ENCODE measurements at regions not wholly inside any gene's neighbourhood (a gene's known extent, or its start where the extent isn't known, plus 50 kb on each side); places are given as distances from the start of the nearest gene placed in this dataset.

DNA sequence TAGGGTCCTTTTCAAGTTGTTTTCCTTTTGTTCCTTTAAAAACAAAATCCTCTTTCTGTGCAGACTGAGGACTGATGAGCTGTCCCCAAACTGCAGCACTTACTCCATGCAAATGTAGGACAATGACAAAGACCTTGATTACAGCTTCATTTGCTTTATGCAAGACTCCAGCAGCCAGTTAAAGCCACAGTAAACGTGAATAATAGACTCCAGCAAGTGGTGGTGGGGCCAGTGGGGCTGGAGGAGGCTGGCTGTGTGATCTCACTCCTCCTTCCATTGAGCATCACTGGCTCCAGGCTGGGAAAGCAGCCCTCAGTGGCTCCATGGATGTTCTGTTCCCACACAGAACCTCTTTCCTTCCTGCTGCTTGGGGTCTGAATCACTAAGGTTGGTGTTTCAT, 306.0 kb upstream of the CELF4 start:
- Histone ChIP-seq H3K9me2 (replicated peaks; ENCODE audit: insufficient read depth, low read length) (no peaks in the 10 kb centered on the region), H2AFZ (ENCODE audit: low read depth, low read length, severe bottlenecking) (no peak overlapping the region), H4K20me1 (ENCODE audit: low read depth, low read length) (no peaks in the 10 kb centered on the region), H3K27me3 (ENCODE audit: low read length) (no peaks in the 10 kb centered on the region), H3K4me2 (ENCODE audit: low read depth, low read length, poor library complexity, severe bottlenecking) (no peak overlapping the region), H3F3A (ENCODE audit: insufficient read depth) (no peaks in the 10 kb centered on the region), H3K9me3 (ENCODE audit: insufficient read depth, low read length) (no peaks in the 10 kb centered on the region), H3K27ac (ENCODE audit: low read depth, low read length) (no peak overlapping the region), H3K79me2 (ENCODE audit: insufficient read depth, low read length) (no peaks in the 10 kb centered on the region), H3K4me3 (ENCODE audit: insufficient read depth, low read length, poor library complexity, severe bottlenecking) (no peak overlapping the region), H3K9ac (ENCODE audit: low read length) (no peak overlapping the region), H3K36me3 (ENCODE audit: low read length) (no peaks in the 10 kb centered on the region)
- TF ChIP-seq EZH2phosphoT487 (conservative IDR thresholded peaks at IDR 0.05; ENCODE audit: low read length) = no peak
- TF ChIP-seq, protein P1, sequence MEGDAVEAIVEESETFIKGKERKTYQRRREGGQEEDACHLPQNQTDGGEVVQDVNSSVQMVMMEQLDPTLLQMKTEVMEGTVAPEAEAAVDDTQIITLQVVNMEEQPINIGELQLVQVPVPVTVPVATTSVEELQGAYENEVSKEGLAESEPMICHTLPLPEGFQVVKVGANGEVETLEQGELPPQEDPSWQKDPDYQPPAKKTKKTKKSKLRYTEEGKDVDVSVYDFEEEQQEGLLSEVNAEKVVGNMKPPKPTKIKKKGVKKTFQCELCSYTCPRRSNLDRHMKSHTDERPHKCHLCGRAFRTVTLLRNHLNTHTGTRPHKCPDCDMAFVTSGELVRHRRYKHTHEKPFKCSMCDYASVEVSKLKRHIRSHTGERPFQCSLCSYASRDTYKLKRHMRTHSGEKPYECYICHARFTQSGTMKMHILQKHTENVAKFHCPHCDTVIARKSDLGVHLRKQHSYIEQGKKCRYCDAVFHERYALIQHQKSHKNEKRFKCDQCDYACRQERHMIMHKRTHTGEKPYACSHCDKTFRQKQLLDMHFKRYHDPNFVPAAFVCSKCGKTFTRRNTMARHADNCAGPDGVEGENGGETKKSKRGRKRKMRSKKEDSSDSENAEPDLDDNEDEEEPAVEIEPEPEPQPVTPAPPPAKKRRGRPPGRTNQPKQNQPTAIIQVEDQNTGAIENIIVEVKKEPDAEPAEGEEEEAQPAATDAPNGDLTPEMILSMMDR (IDR thresholded peaks at IDR 0.05; ENCODE audit: insufficient read depth, low read length, poor library complexity, severe bottlenecking) = no peak

DNA sequence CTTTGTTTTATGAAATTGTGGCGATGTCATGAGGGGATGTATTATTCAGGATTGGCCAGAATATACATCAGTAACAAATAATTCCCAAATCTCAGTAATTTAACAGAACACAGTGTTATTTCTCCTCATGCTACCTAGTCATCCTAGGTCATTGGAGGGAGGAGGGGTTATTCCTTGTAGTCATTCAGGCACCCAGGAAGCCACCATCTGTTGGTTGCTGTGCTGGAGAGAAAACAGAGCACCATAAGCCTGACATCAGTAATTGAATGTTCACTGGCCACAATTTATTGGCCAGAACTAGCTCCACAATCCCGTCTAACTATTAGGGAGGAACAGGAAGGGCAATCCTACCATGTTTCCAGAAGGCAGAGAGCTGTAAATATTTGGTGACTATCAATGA, 303.5 kb upstream of the CELF4 start:
- TF ChIP-seq, protein P1 (IDR thresholded peaks at IDR 0.05; ENCODE audit: insufficient read depth, low read length, poor library complexity, severe bottlenecking) = no peak
- no peak for TF ChIP-seq EZH2phosphoT487 (conservative IDR thresholded peaks at IDR 0.05; ENCODE audit: low read length)
- Histone ChIP-seq H3F3A (ENCODE audit: insufficient read depth) (no peaks in the 10 kb centered on the region), H3K4me2 (ENCODE audit: low read depth, low read length, poor library complexity, severe bottlenecking) (no peak overlapping the region), H3K4me3 (ENCODE audit: insufficient read depth, low read length, poor library complexity, severe bottlenecking) (no peak overlapping the region), H3K27ac (ENCODE audit: low read depth, low read length) (no peak overlapping the region), H4K20me1 (ENCODE audit: low read depth, low read length) (no peaks in the 10 kb centered on the region), H3K9me2 (replicated peaks; ENCODE audit: insufficient read depth, low read length) (no peaks in the 10 kb centered on the region), H3K9ac (ENCODE audit: low read length) (no peak overlapping the region), H2AFZ (ENCODE audit: low read depth, low read length, severe bottlenecking) (no peak overlapping the region), H3K36me3 (ENCODE audit: low read length) (no peaks in the 10 kb centered on the region), H3K27me3 (ENCODE audit: low read length) (no peaks in the 10 kb centered on the region), H3K9me3 (ENCODE audit: insufficient read depth, low read length) (no peaks in the 10 kb centered on the region), H3K79me2 (ENCODE audit: insufficient read depth, low read length) (no peaks in the 10 kb centered on the region)

DNA sequence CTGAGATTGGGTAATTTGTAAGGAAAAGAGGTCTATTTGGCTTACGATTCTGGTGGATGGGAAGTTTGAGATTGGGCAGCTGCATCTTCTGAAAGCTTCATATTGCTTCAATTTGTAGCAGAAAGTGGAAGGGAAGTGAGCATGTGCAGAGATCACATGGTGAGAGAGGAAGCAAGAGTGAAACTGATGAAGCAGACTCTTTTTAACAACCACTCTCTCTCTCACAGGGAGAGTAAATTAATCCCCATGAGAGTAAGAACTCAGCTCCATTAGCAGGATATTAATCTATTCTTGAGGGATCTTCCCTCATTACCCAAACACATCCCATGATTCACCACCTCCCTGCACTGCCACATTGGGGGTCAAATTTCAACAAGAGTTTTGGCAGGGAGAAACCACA, 298.5 kb upstream of the CELF4 start:
- no peaks in the 10 kb centered on the region for H3K36me3 ChIP-seq (ENCODE audit: low read length)
- H3K27ac ChIP-seq (ENCODE audit: low read depth, low read length) = no peak overlapping the region
- H3F3A ChIP-seq (ENCODE audit: insufficient read depth) = no peaks in the 10 kb centered on the region
- H3K27me3 ChIP-seq (ENCODE audit: low read length) = no peaks in the 10 kb centered on the region
- no peak overlapping the region for H3K4me3 ChIP-seq (ENCODE audit: insufficient read depth, low read length, poor library complexity, severe bottlenecking)
- no peak overlapping the region for H3K9ac ChIP-seq (ENCODE audit: low read length)
- no peaks in the 10 kb centered on the region for H3K79me2 ChIP-seq (ENCODE audit: insufficient read depth, low read length)
- no peaks in the 10 kb centered on the region for H3K9me3 ChIP-seq (ENCODE audit: insufficient read depth, low read length)
- TF ChIP-seq, protein P1 (IDR thresholded peaks at IDR 0.05; ENCODE audit: insufficient read depth, low read length, poor library complexity, severe bottlenecking) = no peak
- no peak for TF ChIP-seq EZH2phosphoT487 (conservative IDR thresholded peaks at IDR 0.05; ENCODE audit: low read length)
- H3K9me2 ChIP-seq (replicated peaks; ENCODE audit: insufficient read depth, low read length) = no peaks in the 10 kb centered on the region
- no peak overlapping the region for H3K4me2 ChIP-seq (ENCODE audit: low read depth, low read length, poor library complexity, severe bottlenecking)
- H4K20me1 ChIP-seq (ENCODE audit: low read depth, low read length) = no peaks in the 10 kb centered on the region
- H2AFZ ChIP-seq (ENCODE audit: low read depth, low read length, severe bottlenecking) = no peak overlapping the region

DNA sequence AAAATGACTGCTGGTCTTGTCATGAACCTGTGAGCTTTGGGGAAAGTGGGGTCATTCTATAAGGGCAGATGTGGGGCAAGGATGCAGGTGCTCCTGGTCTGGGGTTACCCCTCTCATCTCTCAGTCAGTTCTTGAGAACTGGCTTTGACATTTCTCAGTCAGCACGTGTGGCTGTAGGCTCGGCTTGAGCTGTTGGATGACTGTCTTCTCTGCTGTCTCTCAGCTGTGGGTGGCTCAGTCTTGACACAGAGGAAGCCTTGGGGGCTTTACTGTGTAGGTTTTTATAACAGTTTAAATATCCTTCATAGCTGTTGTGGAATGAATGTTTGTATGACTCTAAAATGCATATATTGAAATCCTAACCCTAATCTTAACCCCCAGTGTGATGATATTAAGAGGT, 296.4 kb upstream of the CELF4 start:
- no peaks in the 10 kb centered on the region for H3K27me3 ChIP-seq (ENCODE audit: low read length)
- no peaks in the 10 kb centered on the region for H4K20me1 ChIP-seq (ENCODE audit: low read depth, low read length)
- H3K9me2 ChIP-seq (replicated peaks; ENCODE audit: insufficient read depth, low read length) = no peaks in the 10 kb centered on the region
- no peak overlapping the region for H3K9ac ChIP-seq (ENCODE audit: low read length)
- H3K9me3 ChIP-seq (ENCODE audit: insufficient read depth, low read length) = no peaks in the 10 kb centered on the region
- H3K4me2 ChIP-seq (ENCODE audit: low read depth, low read length, poor library complexity, severe bottlenecking) = no peak overlapping the region
- TF ChIP-seq EZH2phosphoT487 (conservative IDR thresholded peaks at IDR 0.05; ENCODE audit: low read length) = no peak
- TF ChIP-seq, protein P1 (IDR thresholded peaks at IDR 0.05; ENCODE audit: insufficient read depth, low read length, poor library complexity, severe bottlenecking) = no peak
- H3K36me3 ChIP-seq (ENCODE audit: low read length) = no peaks in the 10 kb centered on the region
- no peak overlapping the region for H3K4me3 ChIP-seq (ENCODE audit: insufficient read depth, low read length, poor library complexity, severe bottlenecking)
- no peak overlapping the region for H2AFZ ChIP-seq (ENCODE audit: low read depth, low read length, severe bottlenecking)
- no peaks in the 10 kb centered on the region for H3F3A ChIP-seq (ENCODE audit: insufficient read depth)
- no peaks in the 10 kb centered on the region for H3K79me2 ChIP-seq (ENCODE audit: insufficient read depth, low read length)
- H3K27ac ChIP-seq (ENCODE audit: low read depth, low read length) = no peak overlapping the region

All from SU-DHL-6 (cell line).